Hepatocyte (in vitro differentiated cells): ENCODE measurements at regions not wholly inside any gene's neighbourhood (a gene's known extent, or its start where the extent isn't known, plus 50 kb on each side); places are given as distances from the start of the nearest gene placed in this dataset.
"Not testable (repeated sequence)": the region's sequence is repeated elsewhere in the genome, so short reads cannot be mapped to it uniquely, and the experiment has no call there.

ENCODE experiments used
- EZH2 ChIP-seq: fragments of 200-600 bp; sonication (generic); IDR thresholded peaks from 2 replicates; pipeline ENCODE4 v1.6.1; 2016; ENCODE audit warnings: antibody characterized with exemption, mild to moderate bottlenecking, borderline replicate concordance
- TF ChIP-seq, protein P1 (sequence below): fragments of 200-600 bp; sonication (generic); IDR thresholded peaks from 2 replicates; pipeline ENCODE4 v1.5.1; 2016; ENCODE audit warnings: antibody characterized with exemption, mild to moderate bottlenecking; ENCODE audit not compliant: poor library complexity

DNA sequence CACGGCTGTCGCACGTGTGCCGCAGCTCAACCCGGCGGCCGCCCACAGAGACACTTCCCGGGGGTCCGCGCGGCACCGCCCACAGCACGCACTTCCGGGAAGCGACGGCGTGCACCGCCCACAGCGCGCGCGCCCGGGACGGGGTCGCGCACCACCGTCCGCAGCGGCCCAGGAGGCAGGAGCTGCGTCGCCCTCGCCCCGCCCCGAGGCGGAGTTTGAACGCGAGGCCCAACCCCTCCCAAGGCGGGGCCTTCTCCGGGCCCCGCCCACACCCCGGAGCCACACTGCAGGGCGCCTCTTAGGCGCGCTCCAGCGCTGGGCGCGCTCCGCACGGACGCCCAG lies 5366.8 kb upstream of the TPTE start:
- TF ChIP-seq, protein P1, sequence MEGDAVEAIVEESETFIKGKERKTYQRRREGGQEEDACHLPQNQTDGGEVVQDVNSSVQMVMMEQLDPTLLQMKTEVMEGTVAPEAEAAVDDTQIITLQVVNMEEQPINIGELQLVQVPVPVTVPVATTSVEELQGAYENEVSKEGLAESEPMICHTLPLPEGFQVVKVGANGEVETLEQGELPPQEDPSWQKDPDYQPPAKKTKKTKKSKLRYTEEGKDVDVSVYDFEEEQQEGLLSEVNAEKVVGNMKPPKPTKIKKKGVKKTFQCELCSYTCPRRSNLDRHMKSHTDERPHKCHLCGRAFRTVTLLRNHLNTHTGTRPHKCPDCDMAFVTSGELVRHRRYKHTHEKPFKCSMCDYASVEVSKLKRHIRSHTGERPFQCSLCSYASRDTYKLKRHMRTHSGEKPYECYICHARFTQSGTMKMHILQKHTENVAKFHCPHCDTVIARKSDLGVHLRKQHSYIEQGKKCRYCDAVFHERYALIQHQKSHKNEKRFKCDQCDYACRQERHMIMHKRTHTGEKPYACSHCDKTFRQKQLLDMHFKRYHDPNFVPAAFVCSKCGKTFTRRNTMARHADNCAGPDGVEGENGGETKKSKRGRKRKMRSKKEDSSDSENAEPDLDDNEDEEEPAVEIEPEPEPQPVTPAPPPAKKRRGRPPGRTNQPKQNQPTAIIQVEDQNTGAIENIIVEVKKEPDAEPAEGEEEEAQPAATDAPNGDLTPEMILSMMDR = not testable (repeated sequence)
- not testable (repeated sequence) for TF ChIP-seq EZH2
